ENCODE measurements at regions not wholly inside any gene's neighbourhood (a gene's known extent, or its start where the extent isn't known, plus 50 kb on each side); places are given as distances from the start of the nearest gene placed in this dataset.
"Not testable (repeated sequence)": the region's sequence is repeated elsewhere in the genome, so short reads cannot be mapped to it uniquely, and the experiment has no call there.

GRCh38 chr1:206404309-206405027 lies 65.8 kb upstream of the IKBKE start:
- DNase-seq (ENCODE audit: low read depth, low spot score), result not testable (repeated sequence)

- DNase-seq (ENCODE audit: low read depth, low spot score), result not testable (repeated sequence)
Observed at GRCh38 chr1:206405282-206405681, 65.0 kb upstream of the IKBKE start.

- not testable (repeated sequence) for DNase-seq (ENCODE audit: low read depth, low spot score)
Observed at GRCh38 chr1:206408371-206409288, 61.6 kb upstream of the IKBKE start.

GRCh38 chr1:206411321-206411720 lies 59.0 kb upstream of the IKBKE start:
- DNase-seq (ENCODE audit: low read depth, low spot score), result no peak

- DNase-seq (ENCODE audit: low read depth, low spot score), result no peak
Observed at GRCh38 chr1:206415942-206416341, 54.3 kb upstream of the IKBKE start.

GRCh38 chr1:206417774-206418614 lies 52.3 kb upstream of the IKBKE start:
- DNase-seq (ENCODE audit: low read depth, low spot score), result no peak

GRCh38 chr1:206419250-206419649 lies 51.0 kb upstream of the IKBKE start:
- no peak for DNase-seq (ENCODE audit: low read depth, low spot score)

GRCh38 chr1:206419783-206420182 lies 50.5 kb upstream of the IKBKE start:
- no peak for DNase-seq (ENCODE audit: low read depth, low spot score)

GRCh38 chr1:206420471-206420870 lies 49.8 kb upstream of the IKBKE start:
- no peak for DNase-seq (ENCODE audit: low read depth, low spot score)
